ENCODE measurements at regions not wholly inside any gene's neighbourhood (a gene's known extent, or its start where the extent isn't known, plus 50 kb on each side); places are given as distances from the start of the nearest gene placed in this dataset.
"Not testable (repeated sequence)": the region's sequence is repeated elsewhere in the genome, so short reads cannot be mapped to it uniquely, and the experiment has no call there.

DNA sequence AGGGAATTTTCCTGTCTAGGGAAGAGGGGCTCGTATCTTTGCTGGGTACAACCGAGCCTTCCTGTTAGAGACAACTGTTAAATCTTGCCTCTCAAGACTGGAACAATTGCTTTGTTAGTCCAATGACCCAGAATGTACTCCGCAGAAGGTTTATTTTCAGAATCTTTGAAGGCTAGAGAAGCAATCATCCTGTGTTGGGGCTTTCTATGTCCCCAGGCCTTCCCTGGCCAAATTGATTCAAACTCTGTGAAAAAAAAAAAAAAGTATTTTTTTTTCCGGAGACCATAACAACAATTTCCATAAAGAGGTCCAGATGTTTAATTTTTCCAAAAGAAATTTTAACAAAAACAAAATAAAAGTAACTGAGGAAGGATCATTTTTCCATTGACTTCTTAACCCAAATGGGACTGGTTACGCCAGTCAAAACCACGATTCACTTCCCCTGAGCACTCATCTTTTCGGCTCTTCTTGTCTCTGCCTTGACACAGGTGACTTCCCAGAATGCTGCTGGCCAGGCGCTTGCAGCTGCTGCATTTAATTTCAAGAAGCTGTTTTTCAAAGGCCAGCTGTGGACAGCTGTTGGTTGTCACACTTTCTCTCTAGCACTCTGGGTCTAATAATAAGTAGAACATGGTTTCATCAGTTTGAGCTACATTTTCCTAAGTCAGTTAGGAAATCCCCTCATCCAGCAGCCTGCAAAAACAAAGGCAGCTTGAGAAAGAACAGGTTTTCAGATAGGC lies 81.6 kb upstream of the MANSC4 start:
- no peak for DNase-seq

DNA sequence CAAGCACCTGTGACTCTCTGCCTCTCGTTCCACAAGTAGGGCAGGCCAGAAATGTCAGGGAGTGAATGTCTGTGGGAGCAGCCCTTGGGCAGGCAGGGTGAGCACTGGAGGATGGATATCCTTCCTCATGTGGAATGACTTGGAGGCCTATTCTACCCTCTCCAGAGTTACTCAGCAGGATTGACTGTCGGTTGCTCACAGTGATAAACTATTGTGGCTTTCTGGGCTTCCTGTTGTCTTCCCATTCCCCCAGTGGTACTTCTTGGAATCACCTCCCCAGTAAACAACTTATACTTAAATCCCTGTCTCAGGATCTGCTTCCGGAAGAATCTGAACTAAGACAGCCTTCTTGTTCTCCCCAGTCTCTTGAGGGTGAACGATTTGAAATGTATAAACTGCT lies 79.6 kb upstream of the MANSC4 start:
- no peak for DNase-seq

DNA sequence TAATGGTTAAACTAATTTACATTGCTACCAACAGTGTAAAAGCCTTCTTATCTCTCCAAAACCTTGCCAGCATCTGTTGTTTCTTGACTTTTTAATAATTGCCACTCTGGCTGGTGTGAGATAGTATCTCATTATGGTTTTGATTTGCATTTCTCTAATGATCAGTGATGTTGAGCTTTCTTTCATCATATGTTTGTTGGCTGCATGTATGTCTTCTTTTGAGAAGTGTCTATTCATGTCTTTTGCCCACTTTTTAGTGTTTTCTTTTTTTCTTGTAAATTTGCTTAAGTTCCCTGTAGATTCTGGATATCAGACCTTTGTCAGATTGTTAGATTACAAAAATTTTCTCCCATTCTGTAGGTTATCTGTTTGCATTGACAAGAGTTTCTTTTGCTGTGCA lies 77.0 kb upstream of the MANSC4 start:
- DNase-seq = not testable (repeated sequence)

DNA sequence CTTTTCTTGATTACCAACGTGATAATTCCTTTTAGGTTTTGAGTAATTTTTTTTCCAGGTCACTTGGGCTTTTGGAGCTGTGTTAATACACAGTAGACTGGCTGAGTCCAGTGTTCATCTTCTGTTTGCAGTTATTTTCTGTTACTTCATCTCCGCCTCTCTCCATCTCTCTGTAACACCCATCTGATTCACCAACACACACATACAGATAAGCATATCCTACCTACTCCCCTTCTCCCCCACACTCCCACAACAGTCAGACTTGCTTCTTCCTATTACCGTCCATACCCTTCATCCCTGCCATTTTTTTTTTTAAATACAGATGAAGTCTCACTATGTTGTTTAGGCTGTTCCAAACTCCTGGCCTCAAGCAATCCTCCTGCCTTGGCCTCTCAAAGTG lies 72.7 kb upstream of the MANSC4 start:
- DNase-seq = no peak

Data from activated CD4-positive, alpha-beta T cell treated with anti-CD3 and anti-CD28 coated beads, Interleukin-2, amount 50 U/mL, for 4 hours (primary cell).